SU-DHL-6 (cell line): ENCODE measurements at regions not wholly inside any gene's neighbourhood (a gene's known extent, or its start where the extent isn't known, plus 50 kb on each side); places are given as distances from the start of the nearest gene placed in this dataset.

Experiments used
- H2AFZ ChIP-seq: fragments of 200-600 bp; sonication (generic); 2 replicates; pipeline ENCODE4 v1.6.1; 2014; ENCODE audit warnings: low read depth, mild to moderate bottlenecking, moderate library complexity, mixed read lengths, antibody characterized with exemption, low read length; ENCODE audit not compliant: severe bottlenecking
- H3F3A ChIP-seq: fragments of 200-600 bp; shearing (Covaris generic); 2 replicates; pipeline ENCODE4 v1.6.0; 2016; ENCODE audit warnings: antibody characterized with exemption, mild to moderate bottlenecking; ENCODE audit not compliant: insufficient read depth
- H3K27ac ChIP-seq: fragments of 200-600 bp; sonication (generic); 2 replicates; pipeline ENCODE4 v1.5.1; 2016; ENCODE audit warnings: low read depth, mild to moderate bottlenecking, low read length, moderate library complexity, mixed read lengths
- H3K27me3 ChIP-seq: fragments of 200-600 bp; sonication (generic), shearing (Covaris generic); 2 replicates; pipeline ENCODE4 v1.6.0; 2014; ENCODE audit warnings: mild to moderate bottlenecking, low read length
- H3K36me3 ChIP-seq: fragments of 200-600 bp; sonication (generic); 2 replicates; pipeline ENCODE4 v1.6.1; 2014; ENCODE audit warnings: mild to moderate bottlenecking, low read length, mixed read lengths
- H3K4me2 ChIP-seq: fragments of 300-600, 200-600 bp; shearing (Covaris generic), sonication (generic); 2 replicates; pipeline ENCODE4 v1.6.0; 2014; ENCODE audit warnings: low read length, low read depth, mild to moderate bottlenecking; ENCODE audit not compliant: poor library complexity, severe bottlenecking
- H3K4me3 ChIP-seq: fragments of 200-600 bp; sonication (generic); 2 replicates; pipeline ENCODE4 v1.5.1; 2014; ENCODE audit warnings: antibody characterized with exemption, low read length, mild to moderate bottlenecking, mixed read lengths; ENCODE audit not compliant: insufficient read depth, poor library complexity, severe bottlenecking
- H3K79me2 ChIP-seq: fragments of 200-600 bp; sonication (generic); 2 replicates; pipeline ENCODE4 v1.6.1; 2014; ENCODE audit warnings: mild to moderate bottlenecking, low read length, moderate library complexity; ENCODE audit not compliant: insufficient read depth
- H3K9ac ChIP-seq: fragments of 200-600 bp; sonication (generic); 2 replicates; pipeline ENCODE4 v1.7.0; 2014; ENCODE audit warnings: mild to moderate bottlenecking, low read length
- H3K9me2 ChIP-seq: fragments of 200-600 bp; sonication (generic); replicated peaks from 2 replicates; pipeline ENCODE4 v1.6.1; 2014; ENCODE audit warnings: low read length; ENCODE audit not compliant: insufficient read depth
- H3K9me3 ChIP-seq: fragments of 200-600 bp; sonication (generic); 2 replicates; pipeline ENCODE4 v1.6.1; 2014; ENCODE audit warnings: low read length, mixed read lengths; ENCODE audit not compliant: insufficient read depth
- H4K20me1 ChIP-seq: fragments of 200-600 bp; sonication (generic); 2 replicates; pipeline ENCODE4 v1.6.1; 2014; ENCODE audit warnings: low read depth, mild to moderate bottlenecking, antibody characterized with exemption, low read length, moderate library complexity, mixed read lengths
- EZH2phosphoT487 ChIP-seq: fragments of 200-600 bp; sonication (generic), shearing (Covaris generic); conservative IDR thresholded peaks from 2 replicates; pipeline ENCODE4 v1.6.1; 2018; ENCODE audit warnings: mild to moderate bottlenecking, antibody characterized with exemption, low read length, moderate library complexity, mixed read lengths
- TF ChIP-seq, protein P1 (sequence below): fragments of 200-600 bp; sonication (generic); IDR thresholded peaks from one replicate; pipeline ENCODE4 v1.5.1; 2017; ENCODE audit warnings: antibody characterized with exemption, mild to moderate bottlenecking, low read length, moderate library complexity; ENCODE audit not compliant: insufficient read depth, poor library complexity, severe bottlenecking

GRCh38 chr6:148068437-148069061, 274.1 kb upstream of the SASH1 start:
- TF ChIP-seq EZH2phosphoT487 = no peak
- TF ChIP-seq, protein P1, sequence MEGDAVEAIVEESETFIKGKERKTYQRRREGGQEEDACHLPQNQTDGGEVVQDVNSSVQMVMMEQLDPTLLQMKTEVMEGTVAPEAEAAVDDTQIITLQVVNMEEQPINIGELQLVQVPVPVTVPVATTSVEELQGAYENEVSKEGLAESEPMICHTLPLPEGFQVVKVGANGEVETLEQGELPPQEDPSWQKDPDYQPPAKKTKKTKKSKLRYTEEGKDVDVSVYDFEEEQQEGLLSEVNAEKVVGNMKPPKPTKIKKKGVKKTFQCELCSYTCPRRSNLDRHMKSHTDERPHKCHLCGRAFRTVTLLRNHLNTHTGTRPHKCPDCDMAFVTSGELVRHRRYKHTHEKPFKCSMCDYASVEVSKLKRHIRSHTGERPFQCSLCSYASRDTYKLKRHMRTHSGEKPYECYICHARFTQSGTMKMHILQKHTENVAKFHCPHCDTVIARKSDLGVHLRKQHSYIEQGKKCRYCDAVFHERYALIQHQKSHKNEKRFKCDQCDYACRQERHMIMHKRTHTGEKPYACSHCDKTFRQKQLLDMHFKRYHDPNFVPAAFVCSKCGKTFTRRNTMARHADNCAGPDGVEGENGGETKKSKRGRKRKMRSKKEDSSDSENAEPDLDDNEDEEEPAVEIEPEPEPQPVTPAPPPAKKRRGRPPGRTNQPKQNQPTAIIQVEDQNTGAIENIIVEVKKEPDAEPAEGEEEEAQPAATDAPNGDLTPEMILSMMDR = no peak
- Histone ChIP-seq H3K4me2 (no peak overlapping the region), H3K9ac (no peak overlapping the region), H3F3A (no peaks in the 10 kb centered on the region), H3K9me2 (no peaks in the 10 kb centered on the region), H3K4me3 (no peak overlapping the region), H3K79me2 (no peaks in the 10 kb centered on the region), H4K20me1 (no peaks in the 10 kb centered on the region), H3K36me3 (no peaks in the 10 kb centered on the region), H3K27me3 (no peaks in the 10 kb centered on the region), H3K27ac (no peak overlapping the region), H2AFZ (no peak overlapping the region), H3K9me3 (no peaks in the 10 kb centered on the region)

DNA sequence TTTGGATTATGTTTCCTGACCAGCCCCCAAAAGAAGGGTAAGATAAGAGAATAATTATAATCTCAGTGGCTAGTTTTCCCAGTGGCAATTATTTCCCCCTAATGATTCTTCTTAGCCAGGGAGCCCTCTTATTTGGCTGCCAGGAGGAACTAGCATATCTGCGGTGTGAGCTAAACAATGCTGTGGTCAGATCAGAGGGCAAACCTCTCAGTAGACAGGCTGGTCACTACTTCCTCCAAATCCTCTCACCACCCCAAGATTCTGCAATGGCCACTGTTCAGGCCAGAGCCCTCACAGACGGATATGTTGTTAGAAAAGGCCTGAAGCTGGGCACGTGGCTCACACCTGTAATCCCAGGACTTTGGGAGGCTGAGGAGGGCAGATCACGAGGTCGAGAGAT, 273.4 kb upstream of the SASH1 start:
- H3K27ac ChIP-seq = no peak overlapping the region
- H3K27me3 ChIP-seq = no peaks in the 10 kb centered on the region
- no peak overlapping the region for H2AFZ ChIP-seq
- no peaks in the 10 kb centered on the region for H3K9me3 ChIP-seq
- no peaks in the 10 kb centered on the region for H3K9me2 ChIP-seq
- no peaks in the 10 kb centered on the region for H3K79me2 ChIP-seq
- H3K36me3 ChIP-seq = no peaks in the 10 kb centered on the region
- no peak overlapping the region for H3K4me3 ChIP-seq
- no peak for TF ChIP-seq EZH2phosphoT487
- TF ChIP-seq, protein P1 = no peak
- H4K20me1 ChIP-seq = no peaks in the 10 kb centered on the region
- H3K9ac ChIP-seq = no peak overlapping the region
- no peak overlapping the region for H3K4me2 ChIP-seq
- no peaks in the 10 kb centered on the region for H3F3A ChIP-seq

DNA sequence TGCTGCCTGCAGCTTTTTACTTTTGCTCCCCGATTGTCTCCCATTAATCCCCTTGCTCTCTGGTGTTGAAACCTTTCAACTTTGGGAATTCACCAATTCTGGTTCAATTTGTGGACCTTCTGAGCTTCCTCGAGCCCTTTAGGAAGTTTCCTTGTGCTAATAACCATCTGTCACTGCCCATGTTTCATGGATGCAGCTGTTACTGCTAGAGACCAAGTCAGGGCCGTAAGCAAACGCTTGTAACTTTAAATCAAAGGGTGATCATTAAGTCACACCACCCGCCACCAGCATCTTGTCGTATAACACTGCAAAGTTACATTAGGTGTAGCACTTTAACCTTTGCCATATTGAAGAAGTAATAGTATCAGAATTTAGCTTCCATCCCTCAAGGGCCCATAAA, 268.3 kb upstream of the SASH1 start:
- H3K4me3 ChIP-seq = no peak overlapping the region
- no peaks in the 10 kb centered on the region for H3K27me3 ChIP-seq
- H4K20me1 ChIP-seq = no peaks in the 10 kb centered on the region
- no peaks in the 10 kb centered on the region for H3K9me2 ChIP-seq
- no peaks in the 10 kb centered on the region for H3F3A ChIP-seq
- H3K27ac ChIP-seq = no peak overlapping the region
- no peak overlapping the region for H2AFZ ChIP-seq
- no peaks in the 10 kb centered on the region for H3K36me3 ChIP-seq
- TF ChIP-seq, protein P1 = no peak
- no peak for TF ChIP-seq EZH2phosphoT487
- H3K9ac ChIP-seq = no peak overlapping the region
- H3K9me3 ChIP-seq = no peaks in the 10 kb centered on the region
- no peak overlapping the region for H3K4me2 ChIP-seq
- H3K79me2 ChIP-seq = no peaks in the 10 kb centered on the region
